ENCODE measurements at regions not wholly inside any gene's neighbourhood (a gene's known extent, or its start where the extent isn't known, plus 50 kb on each side); places are given as distances from the start of the nearest gene placed in this dataset.

DNA sequence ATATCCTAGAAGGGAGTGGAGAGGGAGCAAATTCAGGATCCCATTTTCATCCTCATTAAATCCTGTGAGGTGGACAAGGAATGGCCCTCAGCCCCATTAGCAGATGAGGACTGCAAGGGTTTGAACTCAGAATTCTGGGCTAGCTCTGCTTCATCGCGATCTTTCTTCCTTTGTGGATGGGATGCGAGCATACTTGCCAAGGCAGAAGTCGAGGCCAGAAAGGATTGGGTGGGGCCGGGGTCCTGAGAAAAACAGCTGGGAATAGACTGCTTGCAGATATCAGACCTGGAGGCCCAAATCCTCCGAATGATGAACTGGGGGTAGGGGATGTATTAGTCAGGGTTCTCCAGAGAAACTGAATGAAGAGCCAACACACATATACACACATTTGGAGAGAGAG is 179.0 kb downstream of the CHST1 start:
- Histone ChIP-seq H3K4me3 (replicated peaks; ENCODE audit: insufficient read depth, low read length) (no peak overlapping the region), H3K27me3 (ENCODE audit: insufficient read depth, poor library complexity, severe bottlenecking) (peaks cover 5% of the 10 kb centered on the region), H3K27ac (replicated peaks) (no peak overlapping the region)
- TF ChIP-seq, protein P1, sequence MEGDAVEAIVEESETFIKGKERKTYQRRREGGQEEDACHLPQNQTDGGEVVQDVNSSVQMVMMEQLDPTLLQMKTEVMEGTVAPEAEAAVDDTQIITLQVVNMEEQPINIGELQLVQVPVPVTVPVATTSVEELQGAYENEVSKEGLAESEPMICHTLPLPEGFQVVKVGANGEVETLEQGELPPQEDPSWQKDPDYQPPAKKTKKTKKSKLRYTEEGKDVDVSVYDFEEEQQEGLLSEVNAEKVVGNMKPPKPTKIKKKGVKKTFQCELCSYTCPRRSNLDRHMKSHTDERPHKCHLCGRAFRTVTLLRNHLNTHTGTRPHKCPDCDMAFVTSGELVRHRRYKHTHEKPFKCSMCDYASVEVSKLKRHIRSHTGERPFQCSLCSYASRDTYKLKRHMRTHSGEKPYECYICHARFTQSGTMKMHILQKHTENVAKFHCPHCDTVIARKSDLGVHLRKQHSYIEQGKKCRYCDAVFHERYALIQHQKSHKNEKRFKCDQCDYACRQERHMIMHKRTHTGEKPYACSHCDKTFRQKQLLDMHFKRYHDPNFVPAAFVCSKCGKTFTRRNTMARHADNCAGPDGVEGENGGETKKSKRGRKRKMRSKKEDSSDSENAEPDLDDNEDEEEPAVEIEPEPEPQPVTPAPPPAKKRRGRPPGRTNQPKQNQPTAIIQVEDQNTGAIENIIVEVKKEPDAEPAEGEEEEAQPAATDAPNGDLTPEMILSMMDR (IDR thresholded peaks at IDR 0.05; ENCODE audit: insufficient read depth, low read length): no peak
- TF ChIP-seq POLR2AphosphoS5 (IDR thresholded peaks at IDR 0.05; ENCODE audit: low read depth) (no peak), SPI1 (IDR thresholded peaks at IDR 0.05; ENCODE audit: borderline replicate concordance, low read depth) (no peak)
- TF ChIP-seq, protein P2, sequence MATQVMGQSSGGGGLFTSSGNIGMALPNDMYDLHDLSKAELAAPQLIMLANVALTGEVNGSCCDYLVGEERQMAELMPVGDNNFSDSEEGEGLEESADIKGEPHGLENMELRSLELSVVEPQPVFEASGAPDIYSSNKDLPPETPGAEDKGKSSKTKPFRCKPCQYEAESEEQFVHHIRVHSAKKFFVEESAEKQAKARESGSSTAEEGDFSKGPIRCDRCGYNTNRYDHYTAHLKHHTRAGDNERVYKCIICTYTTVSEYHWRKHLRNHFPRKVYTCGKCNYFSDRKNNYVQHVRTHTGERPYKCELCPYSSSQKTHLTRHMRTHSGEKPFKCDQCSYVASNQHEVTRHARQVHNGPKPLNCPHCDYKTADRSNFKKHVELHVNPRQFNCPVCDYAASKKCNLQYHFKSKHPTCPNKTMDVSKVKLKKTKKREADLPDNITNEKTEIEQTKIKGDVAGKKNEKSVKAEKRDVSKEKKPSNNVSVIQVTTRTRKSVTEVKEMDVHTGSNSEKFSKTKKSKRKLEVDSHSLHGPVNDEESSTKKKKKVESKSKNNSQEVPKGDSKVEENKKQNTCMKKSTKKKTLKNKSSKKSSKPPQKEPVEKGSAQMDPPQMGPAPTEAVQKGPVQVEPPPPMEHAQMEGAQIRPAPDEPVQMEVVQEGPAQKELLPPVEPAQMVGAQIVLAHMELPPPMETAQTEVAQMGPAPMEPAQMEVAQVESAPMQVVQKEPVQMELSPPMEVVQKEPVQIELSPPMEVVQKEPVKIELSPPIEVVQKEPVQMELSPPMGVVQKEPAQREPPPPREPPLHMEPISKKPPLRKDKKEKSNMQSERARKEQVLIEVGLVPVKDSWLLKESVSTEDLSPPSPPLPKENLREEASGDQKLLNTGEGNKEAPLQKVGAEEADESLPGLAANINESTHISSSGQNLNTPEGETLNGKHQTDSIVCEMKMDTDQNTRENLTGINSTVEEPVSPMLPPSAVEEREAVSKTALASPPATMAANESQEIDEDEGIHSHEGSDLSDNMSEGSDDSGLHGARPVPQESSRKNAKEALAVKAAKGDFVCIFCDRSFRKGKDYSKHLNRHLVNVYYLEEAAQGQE (IDR thresholded peaks at IDR 0.05; ENCODE audit: insufficient replicate concordance, low read depth): no peak
- DNase-seq (ENCODE audit: low read depth in 1 of 2, low spot score in 1 of 2): no peak

DNA sequence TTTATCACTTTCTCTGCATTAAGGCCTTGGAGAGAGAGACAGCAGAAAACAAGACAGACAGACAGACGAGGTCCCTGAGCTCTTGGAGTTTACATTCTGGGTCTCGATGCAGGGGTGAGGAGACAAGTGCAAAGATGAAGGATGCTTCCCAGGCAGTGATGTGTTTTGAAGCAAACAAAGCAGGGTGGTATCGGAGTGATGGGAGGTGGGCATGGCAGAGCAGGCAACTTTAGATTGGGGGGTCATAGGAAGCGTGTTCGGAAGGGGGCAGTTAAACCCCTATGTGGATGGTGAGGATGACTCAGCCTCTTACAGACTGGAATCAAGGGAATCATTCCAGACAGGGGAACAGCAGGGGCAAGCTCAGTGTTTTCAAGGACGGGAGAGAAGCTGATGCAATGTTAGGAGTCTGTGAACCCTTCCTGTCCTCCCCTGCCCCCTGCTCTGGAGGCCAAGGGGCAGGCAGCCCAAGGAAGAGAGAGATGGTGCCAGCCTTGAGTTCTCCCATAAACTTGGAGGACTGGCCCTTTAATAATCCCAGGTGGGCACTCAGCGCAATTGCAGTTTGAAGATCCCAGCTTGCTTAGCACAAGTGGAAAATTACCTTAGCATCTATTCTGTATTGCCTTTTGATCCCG is 180.2 kb downstream of the CHST1 start:
- DNase-seq (ENCODE audit: low read depth in 1 of 2, low spot score in 1 of 2): no peak
- H3K4me3 ChIP-seq (replicated peaks; ENCODE audit: insufficient read depth, low read length): no peak overlapping the region

DNA sequence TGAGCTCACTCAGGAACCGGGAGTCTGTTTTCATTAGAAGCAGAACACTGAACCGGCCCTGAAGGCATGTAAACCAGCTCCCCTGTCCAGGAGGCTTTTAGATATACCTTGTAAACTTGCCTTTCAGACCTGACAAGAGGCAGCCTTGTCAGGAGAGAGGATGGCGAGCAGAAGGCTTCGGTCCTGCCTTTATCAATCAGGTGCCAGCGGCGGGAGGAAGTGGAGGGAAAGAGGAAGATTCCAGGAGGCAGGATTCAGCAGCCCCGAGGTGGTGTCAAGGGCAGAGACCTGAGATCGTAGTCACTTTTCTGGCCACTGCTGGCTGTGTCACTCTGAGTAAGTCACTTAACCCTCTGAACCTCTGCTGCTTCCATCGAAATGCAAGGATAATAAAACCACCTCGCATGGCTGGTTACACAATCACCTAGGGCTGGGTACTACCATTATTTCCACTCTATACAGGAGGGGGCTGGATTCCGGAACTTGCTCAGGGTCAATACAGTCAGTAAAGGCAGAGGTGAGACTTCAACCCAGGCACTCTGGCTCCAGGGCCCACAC is 181.0 kb downstream of the CHST1 start:
- H3K27ac ChIP-seq (replicated peaks): no peak overlapping the region
- H3K4me3 ChIP-seq (replicated peaks; ENCODE audit: insufficient read depth, low read length): no peak overlapping the region
- TF ChIP-seq GABPA (IDR thresholded peaks at IDR 0.05; ENCODE audit: low read depth): no peak
- DNase-seq (ENCODE audit: low read depth in 1 of 2, low spot score in 1 of 2): no peak
- peaks cover 5% of the 10 kb centered on the region for H3K27me3 ChIP-seq (ENCODE audit: insufficient read depth, poor library complexity, severe bottlenecking)

More for the DNA sequence above, 180.2 kb downstream of the CHST1 start:
- no peak overlapping the region for H3K27ac ChIP-seq (replicated peaks)
- H3K27me3 ChIP-seq (ENCODE audit: insufficient read depth, poor library complexity, severe bottlenecking): peaks cover 5% of the 10 kb centered on the region
- TF ChIP-seq, protein P2 (IDR thresholded peaks at IDR 0.05; ENCODE audit: insufficient replicate concordance, low read depth): no peak
- TF ChIP-seq POLR2AphosphoS5 (IDR thresholded peaks at IDR 0.05; ENCODE audit: low read depth): no peak
- TF ChIP-seq, protein P1 (IDR thresholded peaks at IDR 0.05; ENCODE audit: insufficient read depth, low read length): no peak

DNA sequence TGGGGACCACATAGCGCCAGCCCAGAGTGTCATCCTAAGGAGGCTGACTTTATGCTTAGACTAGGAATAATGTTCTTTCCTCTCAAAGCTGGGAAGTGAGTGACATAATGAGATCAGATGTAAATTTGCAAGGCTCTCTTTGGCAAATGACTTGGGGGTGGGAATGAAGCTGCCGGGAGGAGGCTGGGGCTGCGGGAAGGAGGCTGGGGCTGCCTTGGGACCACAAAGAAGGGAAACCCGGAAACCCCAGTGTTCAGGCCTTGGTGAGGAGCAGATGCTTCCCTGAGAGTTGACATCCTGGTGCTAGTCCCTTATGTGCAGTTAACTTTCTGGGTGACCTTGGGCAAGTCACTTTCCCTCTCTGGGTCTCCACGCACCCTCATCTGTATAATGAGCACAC is 182.0 kb downstream of the CHST1 start:
- Histone ChIP-seq H3K4me3 (replicated peaks; ENCODE audit: insufficient read depth, low read length) (no peak overlapping the region), H3K27ac (replicated peaks) (no peak overlapping the region), H3K27me3 (ENCODE audit: insufficient read depth, poor library complexity, severe bottlenecking) (peaks cover 5% of the 10 kb centered on the region)
- TF ChIP-seq GABPA (IDR thresholded peaks at IDR 0.05; ENCODE audit: low read depth) (no peak), SPI1 (IDR thresholded peaks at IDR 0.05; ENCODE audit: borderline replicate concordance, low read depth) (no peak), POLR2AphosphoS5 (IDR thresholded peaks at IDR 0.05; ENCODE audit: low read depth) (no peak)
- TF ChIP-seq, protein P2 (IDR thresholded peaks at IDR 0.05; ENCODE audit: insufficient replicate concordance, low read depth): no peak
- TF ChIP-seq, protein P1 (IDR thresholded peaks at IDR 0.05; ENCODE audit: insufficient read depth, low read length): no peak
- no peak for DNase-seq (ENCODE audit: low read depth in 1 of 2, low spot score in 1 of 2)

Data from HL-60 (cell line).